Left ventricle myocardium inferior (tissue), 1 donor: ENCODE measurements at regions not wholly inside any gene's neighbourhood (a gene's known extent, or its start where the extent isn't known, plus 50 kb on each side); places are given as distances from the start of the nearest gene placed in this dataset.

Experiments used
- DNase-seq: peaks from one replicate; pipeline ENCODE4 v3.0.0-alpha.2; 2020
- H3K27ac ChIP-seq: fragments of 200-600 bp; replicated peaks from 2 replicates; pipeline ENCODE4 v1.8.0; 2021
- H3K27me3 ChIP-seq: fragments of 200-600 bp; 2 replicates; pipeline ENCODE4 v1.8.0; 2021; ENCODE audit warnings: low read depth
- H3K36me3 ChIP-seq: fragments of 200-600 bp; 2 replicates; pipeline ENCODE4 v1.8.0; 2021
- H3K4me1 ChIP-seq: fragments of 200-600 bp; 2 replicates; pipeline ENCODE4 v1.8.0; 2021
- H3K4me3 ChIP-seq: fragments of 200-600 bp; 2 replicates; pipeline ENCODE4 v1.8.0; 2021; ENCODE audit warnings: mild to moderate bottlenecking, moderate library complexity
- H3K9me3 ChIP-seq: fragments of 200-600 bp; replicated peaks from 2 replicates; pipeline ENCODE4 v1.8.0; 2021
- CTCF ChIP-seq: fragments of 200-600 bp; IDR thresholded peaks from 2 replicates; pipeline ENCODE4 v1.8.0; 2021; ENCODE audit warnings: antibody characterized with exemption, mild to moderate bottlenecking, borderline replicate concordance
- intact Hi-C: fragments of 100-400 bp; cut with micrococcal nuclease; formaldehyde crosslinking; loops from one replicate; pipeline ENCODE4 v1.11.0; 2022
- donor health status: DM: no; HTN: yes; CAD: no; lungs with severe emphysema.

DNA sequence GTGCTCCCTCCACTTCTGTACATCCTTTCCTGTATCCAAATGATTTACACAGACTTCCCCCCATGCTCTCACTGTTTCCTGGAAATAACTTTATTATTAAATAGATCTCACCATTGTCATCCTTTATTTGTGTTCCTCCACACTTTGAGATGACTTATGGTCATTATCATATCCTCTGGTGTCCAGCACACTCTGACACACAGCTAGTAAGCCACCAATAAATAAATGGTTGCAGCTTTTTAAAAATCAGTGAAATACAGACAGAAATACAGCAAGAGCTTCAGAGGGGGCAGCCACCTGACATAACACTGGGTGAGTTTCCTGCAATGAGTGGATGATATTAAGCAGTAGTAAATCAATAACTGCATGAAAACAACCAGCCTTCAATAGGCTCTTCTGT is 2036.4 kb upstream of the AGA start:
- peaks cover 14% of the 10 kb centered on the region for H3K9me3 ChIP-seq
- intact Hi-C loops: no loop called here
- H3K36me3 ChIP-seq: no peaks in the 10 kb centered on the region
- no peak for TF ChIP-seq CTCF
- no peak overlapping the region for H3K27ac ChIP-seq
- no peak overlapping the region for H3K4me3 ChIP-seq
- no peaks in the 10 kb centered on the region for H3K4me1 ChIP-seq
- no peaks in the 10 kb centered on the region for H3K27me3 ChIP-seq
- DNase-seq: no peak

- intact Hi-C loops: no loop called here
- H3K4me3 ChIP-seq: no peak overlapping the region
- H3K27ac ChIP-seq: no peak overlapping the region
- no peaks in the 10 kb centered on the region for H3K27me3 ChIP-seq
- TF ChIP-seq CTCF: no peak
- no peaks in the 10 kb centered on the region for H3K4me1 ChIP-seq
- peaks cover 14% of the 10 kb centered on the region for H3K9me3 ChIP-seq
- DNase-seq: no peak
- no peaks in the 10 kb centered on the region for H3K36me3 ChIP-seq
These were observed 2043.5 kb upstream of the AGA start for GRCh38 chr4:179485781-179486180.

- H3K4me1 ChIP-seq: no peaks in the 10 kb centered on the region
- no peak overlapping the region for H3K27ac ChIP-seq
- no peak for DNase-seq
- H3K4me3 ChIP-seq: no peak overlapping the region
- TF ChIP-seq CTCF: no peak
- H3K27me3 ChIP-seq: no peaks in the 10 kb centered on the region
- no peaks in the 10 kb centered on the region for H3K36me3 ChIP-seq
- H3K9me3 ChIP-seq: peaks cover 14% of the 10 kb centered on the region
- intact Hi-C loops: no loop called here
These were observed 2044.5 kb upstream of the AGA start for GRCh38 chr4:179486570-179487335.

DNA sequence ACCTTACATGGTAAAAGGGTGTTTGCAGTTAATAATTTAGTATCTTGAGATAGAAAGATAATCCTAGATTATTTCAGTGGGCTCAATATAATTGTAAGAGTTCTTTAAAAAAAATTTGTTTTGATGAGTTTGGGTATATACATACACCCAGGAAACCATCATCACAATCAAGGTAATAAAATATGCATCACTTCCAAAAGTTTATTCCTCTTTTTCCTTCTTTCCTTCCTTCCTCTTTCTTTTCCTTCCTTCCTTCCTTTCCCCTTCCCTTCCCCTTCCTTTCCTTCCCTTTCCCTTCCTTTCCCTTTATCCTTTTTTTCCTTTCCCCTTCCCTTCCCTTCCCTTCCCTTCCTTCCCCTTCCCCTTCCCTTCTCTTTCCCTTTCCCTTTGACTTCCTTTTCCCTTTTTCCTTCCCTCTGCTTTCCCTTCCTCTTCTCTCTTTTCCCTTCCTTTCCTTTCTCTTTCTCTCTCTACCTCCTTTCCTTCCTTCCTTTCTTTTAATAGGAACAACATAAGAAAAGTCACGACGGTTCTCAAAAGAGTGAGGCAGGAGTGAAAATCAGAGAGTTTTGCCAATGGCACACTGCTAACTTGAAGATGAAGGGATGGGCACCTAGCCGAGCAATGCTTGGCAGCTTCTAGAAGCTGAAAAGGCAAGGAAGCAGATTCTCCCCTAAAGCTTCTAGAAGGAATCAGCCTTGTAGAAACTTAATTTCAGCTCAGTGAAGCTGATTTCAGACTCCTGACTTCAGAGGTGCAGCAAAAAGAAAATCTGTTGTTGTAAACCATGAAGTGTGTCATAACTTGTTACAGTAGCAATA is 2050.2 kb upstream of the AGA start:
- intact Hi-C loops: no loop called here
- no peak for DNase-seq
- no peak overlapping the region for H3K4me3 ChIP-seq
- H3K27me3 ChIP-seq: no peaks in the 10 kb centered on the region
- no peak for TF ChIP-seq CTCF
- H3K4me1 ChIP-seq: no peaks in the 10 kb centered on the region
- H3K36me3 ChIP-seq: no peaks in the 10 kb centered on the region
- H3K27ac ChIP-seq: no peak overlapping the region
- peaks cover 6% of the 10 kb centered on the region for H3K9me3 ChIP-seq

DNA sequence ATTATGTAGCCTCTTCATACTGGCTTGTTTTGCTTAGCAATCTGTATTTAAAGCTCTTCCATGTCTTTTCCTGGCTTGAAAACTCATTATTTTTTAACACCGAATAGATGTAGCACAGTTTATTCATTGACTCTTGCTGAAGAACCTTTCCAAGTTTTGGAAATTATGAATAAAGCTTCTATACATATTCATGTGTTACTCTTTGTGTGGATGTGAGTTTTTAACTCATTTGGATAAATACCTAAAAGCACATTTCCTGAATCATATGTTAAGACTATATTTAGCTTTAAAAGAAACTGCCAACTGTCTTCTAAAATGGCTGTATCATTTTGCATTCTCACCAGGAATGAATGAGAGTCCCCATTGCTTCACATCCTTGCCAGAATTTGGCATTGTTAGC is 2061.7 kb upstream of the AGA start:
- H3K27me3 ChIP-seq: no peaks in the 10 kb centered on the region
- intact Hi-C loops: no loop called here
- H3K27ac ChIP-seq: no peak overlapping the region
- no peak overlapping the region for H3K4me3 ChIP-seq
- no peak for DNase-seq
- no peak for TF ChIP-seq CTCF
- H3K36me3 ChIP-seq: no peaks in the 10 kb centered on the region
- no peaks in the 10 kb centered on the region for H3K4me1 ChIP-seq
- no peaks in the 10 kb centered on the region for H3K9me3 ChIP-seq
